Tibial artery (tissue), 4 donors: ENCODE measurements at regions not wholly inside any gene's neighbourhood (a gene's known extent, or its start where the extent isn't known, plus 50 kb on each side); places are given as distances from the start of the nearest gene placed in this dataset.

ENCODE experiments used
- DNase-seq, 2 donors: peaks; one replicate each; pipeline ENCODE4 v3.0.0-alpha.2; 2019
- H3K27ac ChIP-seq, 2 donors: fragments of 200-600 bp; sonication (generic) in 1 of 2; 1 replicate in 1 of 2; 2 replicates in 1 of 2; pipeline ENCODE4 v1.5.1; 2018 to 2019; ENCODE audit warnings: mild to moderate bottlenecking in 1 of 2
- H3K27me3 ChIP-seq, 2 donors: fragments of 200-600 bp; sonication (generic) in 1 of 2; one replicate each; pipeline versions ENCODE4 v1.5.1 to v1.6.0; 2016 to 2019
- H3K36me3 ChIP-seq, 3 donors: fragments of 200-600 bp; sonication (generic) in 2 of 3; one replicate each; pipeline ENCODE4 v1.5.1; 2016 to 2019; ENCODE audit warnings: mild to moderate bottlenecking in 2 of 3
- H3K4me1 ChIP-seq, 4 donors: fragments of 200-600 bp; sonication (generic) in 2 of 4; 1 replicate in 3 of 4; 2 replicates in 1 of 4; pipeline ENCODE4 v1.5.1; 2016 to 2019
- H3K4me3 ChIP-seq, 2 donors: fragments of 200-600 bp; sonication (generic) in 1 of 2; 1 replicate in 1 of 2; 2 replicates in 1 of 2; pipeline ENCODE4 v1.5.1; 2018 to 2019; ENCODE audit warnings: mild to moderate bottlenecking in 2 of 2
- H3K9me3 ChIP-seq, 3 donors: fragments of 200-600 bp; sonication (generic) in 1 of 3; one replicate each; pipeline ENCODE4 v1.5.1; 2016 to 2019
- intact Hi-C: fragments of 100-400 bp; cut with DNase I; formaldehyde crosslinking; loops from one replicate; pipeline ENCODE4 v1.15.0; 2023; ENCODE audit warnings: low total_unique reads
- TF ChIP-seq, protein P1 (sequence below), 2 experiments: fragments of 200-600 bp in 1 of 2; fragments of 450-650 bp in 1 of 2; IDR thresholded peaks; one replicate each; pipeline ENCODE4 v1.5.1; 2017 to 2019; ENCODE audit warnings: antibody characterized with exemption in 2 of 2, mild to moderate bottlenecking in 1 of 2, moderate library complexity in 1 of 2

DNA sequence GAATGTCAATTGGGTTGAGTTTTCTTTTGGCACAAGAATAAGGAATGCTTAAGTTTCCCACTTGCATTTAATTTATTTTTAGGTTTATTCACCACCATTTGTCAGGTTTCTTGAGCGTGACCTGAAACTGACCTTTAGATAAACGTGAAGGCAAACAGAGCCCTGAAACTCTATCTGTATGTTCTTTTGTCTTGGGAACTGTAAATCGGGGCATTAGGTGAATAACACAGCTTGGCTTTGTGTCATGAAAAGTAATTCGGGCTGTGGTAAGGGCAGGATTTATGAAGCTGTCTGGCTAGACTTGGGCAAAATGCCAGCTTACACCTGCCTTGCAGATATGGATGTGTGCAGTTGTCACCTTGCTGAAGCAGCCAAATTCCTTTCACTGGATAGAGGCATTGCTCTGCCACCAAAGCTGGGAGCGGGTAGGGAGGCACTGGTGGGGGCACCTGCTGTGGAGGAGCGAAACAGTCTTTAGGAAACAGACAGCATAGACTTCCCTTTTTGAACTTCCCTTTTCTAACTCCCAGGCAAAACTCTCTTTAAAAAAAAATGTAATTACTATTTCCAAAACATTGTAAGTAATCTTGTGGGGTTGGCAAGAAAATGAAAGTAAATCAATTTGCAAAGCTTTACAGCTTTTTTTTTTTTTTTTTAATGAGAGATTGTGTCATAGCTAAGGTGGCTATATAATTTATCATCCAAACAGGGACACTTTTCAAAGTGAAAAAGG is 545.2 kb downstream of the CSNK1G3 start:
- Histone ChIP-seq H3K4me1 (peaks cover 0 to 27% (median 12%) of the 10 kb centered on the region in 4 donors), H3K27me3 (no peaks in the 10 kb centered on the region), H3K36me3 (no peaks in the 10 kb centered on the region), H3K9me3 (no peaks in the 10 kb centered on the region), H3K27ac (no peak overlapping the region), H3K4me3 (no peak overlapping the region)
- DNase-seq = peak; percentile 21 to 61
- intact Hi-C loops = no loop called here
- TF ChIP-seq, protein P1, sequence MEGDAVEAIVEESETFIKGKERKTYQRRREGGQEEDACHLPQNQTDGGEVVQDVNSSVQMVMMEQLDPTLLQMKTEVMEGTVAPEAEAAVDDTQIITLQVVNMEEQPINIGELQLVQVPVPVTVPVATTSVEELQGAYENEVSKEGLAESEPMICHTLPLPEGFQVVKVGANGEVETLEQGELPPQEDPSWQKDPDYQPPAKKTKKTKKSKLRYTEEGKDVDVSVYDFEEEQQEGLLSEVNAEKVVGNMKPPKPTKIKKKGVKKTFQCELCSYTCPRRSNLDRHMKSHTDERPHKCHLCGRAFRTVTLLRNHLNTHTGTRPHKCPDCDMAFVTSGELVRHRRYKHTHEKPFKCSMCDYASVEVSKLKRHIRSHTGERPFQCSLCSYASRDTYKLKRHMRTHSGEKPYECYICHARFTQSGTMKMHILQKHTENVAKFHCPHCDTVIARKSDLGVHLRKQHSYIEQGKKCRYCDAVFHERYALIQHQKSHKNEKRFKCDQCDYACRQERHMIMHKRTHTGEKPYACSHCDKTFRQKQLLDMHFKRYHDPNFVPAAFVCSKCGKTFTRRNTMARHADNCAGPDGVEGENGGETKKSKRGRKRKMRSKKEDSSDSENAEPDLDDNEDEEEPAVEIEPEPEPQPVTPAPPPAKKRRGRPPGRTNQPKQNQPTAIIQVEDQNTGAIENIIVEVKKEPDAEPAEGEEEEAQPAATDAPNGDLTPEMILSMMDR (IDR thresholded peaks at IDR 0.05) = no peak

DNA sequence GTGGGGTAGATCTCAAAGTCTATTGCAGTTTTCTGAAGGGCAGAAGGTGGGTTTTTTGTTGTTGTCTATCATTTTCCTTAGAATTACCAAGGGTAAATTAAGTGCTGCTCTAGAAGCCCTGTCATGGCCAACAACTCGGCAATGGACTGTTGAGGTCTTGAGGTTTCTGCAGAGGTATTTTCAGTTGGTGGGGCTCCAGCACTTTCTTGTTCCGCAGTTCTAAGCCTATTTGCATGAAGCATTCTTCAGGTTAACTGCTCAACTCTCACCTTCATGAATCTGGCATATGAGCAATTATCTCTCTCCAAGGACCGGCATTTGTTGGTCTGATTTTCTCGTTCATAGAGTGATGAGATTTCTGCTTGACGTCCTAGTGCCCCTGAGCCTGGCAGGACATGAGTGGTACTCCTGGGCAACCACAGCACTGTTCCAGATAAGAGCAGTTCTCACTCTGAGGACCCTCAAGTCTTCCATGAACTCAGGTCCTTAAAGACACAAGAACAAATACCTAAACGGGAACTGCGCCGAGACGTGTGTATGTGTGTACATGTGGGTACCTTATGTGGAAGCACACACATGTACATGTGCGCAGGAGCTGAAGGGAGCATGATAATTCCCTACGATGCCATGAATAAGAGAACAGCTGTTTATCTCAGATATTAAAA is 544.5 kb downstream of the CSNK1G3 start:
- no peak overlapping the region for H3K27ac ChIP-seq
- H3K9me3 ChIP-seq = no peaks in the 10 kb centered on the region
- no peaks in the 10 kb centered on the region for H3K27me3 ChIP-seq
- H3K36me3 ChIP-seq = no peaks in the 10 kb centered on the region
- intact Hi-C loops = no loop called here
- DNase-seq = no peak
- TF ChIP-seq, protein P1 (IDR thresholded peaks at IDR 0.05) = no peak
- H3K4me1 ChIP-seq = peaks cover 0 to 21% (median 10%) of the 10 kb centered on the region in 4 donors
- H3K4me3 ChIP-seq = no peak overlapping the region

DNA sequence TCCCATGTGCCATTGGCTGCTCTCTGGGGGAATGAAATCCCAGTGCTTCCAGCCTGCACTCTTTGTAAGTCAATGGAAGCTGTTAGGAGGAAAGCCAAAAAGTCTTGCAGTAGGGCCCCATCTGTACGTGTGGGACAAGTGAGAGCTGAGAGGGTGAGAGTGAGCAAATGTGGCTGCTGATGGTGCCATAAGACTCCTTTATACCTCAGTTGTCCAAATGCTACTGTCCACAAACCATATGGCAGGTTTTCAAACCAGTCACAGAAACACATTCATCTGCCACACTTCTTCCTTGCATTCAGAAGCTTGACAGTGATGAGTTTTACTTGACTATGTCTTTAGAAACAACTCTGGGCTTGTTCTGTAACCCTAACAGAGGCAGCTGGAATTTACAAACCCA is 543.8 kb downstream of the CSNK1G3 start:
- DNase-seq = no peak
- no peak overlapping the region for H3K27ac ChIP-seq
- H3K4me1 ChIP-seq = peaks cover 0 to 15% (median 4%) of the 10 kb centered on the region in 4 donors
- TF ChIP-seq, protein P1 (IDR thresholded peaks at IDR 0.05) = no peak
- no peak overlapping the region for H3K4me3 ChIP-seq
- H3K36me3 ChIP-seq = no peaks in the 10 kb centered on the region
- intact Hi-C loops = no loop called here
- no peaks in the 10 kb centered on the region for H3K9me3 ChIP-seq
- H3K27me3 ChIP-seq = no peaks in the 10 kb centered on the region

DNA sequence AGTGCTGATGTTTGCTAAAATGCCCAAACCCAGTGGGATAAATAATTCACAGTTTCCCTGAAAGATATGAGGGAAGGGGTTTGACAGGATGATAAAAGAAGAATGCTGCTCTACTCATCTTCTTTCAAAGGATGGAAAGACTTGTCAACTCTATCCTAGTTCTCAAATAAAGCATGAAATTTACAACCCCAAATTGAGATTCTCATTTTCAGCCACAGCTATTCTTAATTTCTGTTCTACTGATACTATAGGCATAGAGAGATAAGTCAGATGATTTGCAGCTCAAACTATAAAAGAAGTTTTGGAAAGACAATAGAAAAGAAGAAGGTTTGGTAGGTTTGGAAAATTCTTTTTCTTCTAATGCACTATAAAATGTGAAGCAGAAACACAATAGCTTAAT is 542.6 kb downstream of the CSNK1G3 start:
- no peak overlapping the region for H3K27ac ChIP-seq
- H3K4me3 ChIP-seq = no peak overlapping the region
- no peaks in the 10 kb centered on the region for H3K27me3 ChIP-seq
- H3K9me3 ChIP-seq = no peaks in the 10 kb centered on the region
- TF ChIP-seq, protein P1 (IDR thresholded peaks at IDR 0.05) = no peak
- intact Hi-C loops = no loop called here
- H3K4me1 ChIP-seq = peaks cover 0 to 18% (median 4%) of the 10 kb centered on the region in 4 donors
- no peak for DNase-seq
- no peaks in the 10 kb centered on the region for H3K36me3 ChIP-seq

DNA sequence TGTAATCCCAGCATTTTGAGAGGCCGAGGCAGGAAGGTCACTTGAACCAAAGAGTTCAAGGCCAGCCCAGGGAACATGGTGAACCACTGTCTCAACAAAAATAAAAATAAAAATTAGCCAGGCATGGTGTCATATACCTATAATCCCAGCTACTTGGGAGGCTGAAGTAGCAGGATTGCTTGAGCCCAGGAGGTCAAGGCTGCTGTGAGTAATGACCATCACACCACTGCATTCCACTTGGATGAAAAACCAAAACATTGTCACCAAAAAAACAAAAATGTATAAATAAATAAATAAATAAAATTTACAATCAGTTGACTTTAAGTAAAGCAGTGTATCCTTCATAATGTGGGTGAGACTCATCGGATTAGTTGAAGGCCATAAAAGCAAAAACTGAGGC is 541.4 kb downstream of the CSNK1G3 start:
- Histone ChIP-seq H3K4me1 (peaks cover 0 to 18% (median 4%) of the 10 kb centered on the region in 4 donors), H3K27me3 (no peaks in the 10 kb centered on the region), H3K36me3 (no peaks in the 10 kb centered on the region), H3K9me3 (no peaks in the 10 kb centered on the region), H3K27ac (no peak overlapping the region), H3K4me3 (no peak overlapping the region)
- DNase-seq = no peak
- TF ChIP-seq, protein P1 (IDR thresholded peaks at IDR 0.05) = no peak
- intact Hi-C loops = no loop called here
